Gastroesophageal sphincter (tissue), 4 donors: ENCODE measurements at regions not wholly inside any gene's neighbourhood (a gene's known extent, or its start where the extent isn't known, plus 50 kb on each side); places are given as distances from the start of the nearest gene placed in this dataset.
"Not testable (repeated sequence)": the region's sequence is repeated elsewhere in the genome, so short reads cannot be mapped to it uniquely, and the experiment has no call there.

Experiments
- ATAC-seq: fragments of 150-250 bp; one replicate; pipeline ENCODE4 v1.9.1; 2016; ENCODE audit warnings: mild to moderate bottlenecking, moderate library complexity
- H3K27ac ChIP-seq, 4 donors: fragments of 200-600 bp; sonication (generic) in 3 of 4; 1 replicate in 3 of 4; 2 replicates in 1 of 4; pipeline ENCODE4 v1.5.1; 2016 to 2019
- H3K27me3 ChIP-seq: fragments of 200-600 bp; sonication (generic); one replicate; pipeline ENCODE4 v1.5.1; 2019
- H3K36me3 ChIP-seq, 2 donors: fragments of 200-600 bp; sonication (generic); one replicate each; pipeline ENCODE4 v1.5.1; 2019; ENCODE audit warnings: control low read depth in 1 of 2
- H3K4me1 ChIP-seq, 3 donors: fragments of 200-600 bp; sonication (generic); 1 replicate in 2 of 3; 2 replicates in 1 of 3; pipeline ENCODE4 v1.5.1; 2016 to 2019; ENCODE audit warnings: control low read depth in 2 of 3
- H3K4me3 ChIP-seq, 2 donors: fragments of 200-600 bp; sonication (generic); one replicate each; pipeline ENCODE4 v1.5.1; 2019; ENCODE audit warnings: mild to moderate bottlenecking in 1 of 2, moderate library complexity in 1 of 2
- H3K9me3 ChIP-seq, 3 donors: fragments of 200-600 bp; sonication (generic); one replicate each; pipeline ENCODE4 v1.5.1; 2017 to 2019; ENCODE audit warnings: control low read depth in 2 of 3
- EP300 ChIP-seq: sonication (generic); formaldehyde crosslinking; IDR thresholded peaks from one replicate; pipeline ENCODE4 v1.6.1; 2017; ENCODE audit warnings: antibody characterized with exemption, mild to moderate bottlenecking
- POLR2A ChIP-seq, 2 donors: fragments of 450-650 bp; IDR thresholded peaks; one replicate each; pipeline ENCODE4 v1.6.1; 2017; ENCODE audit warnings: antibody characterized with exemption in 2 of 2, mild to moderate bottlenecking in 2 of 2, moderate library complexity in 1 of 2
- POLR2AphosphoS5 ChIP-seq: sonication (generic); formaldehyde crosslinking; IDR thresholded peaks from one replicate; pipeline ENCODE4 v1.6.1; 2017; ENCODE audit warnings: antibody characterized with exemption
- WGBS, 2 donors: methylation state at CpG; one replicate each; pipeline ENCODE4 v1.1.5; 2018; ENCODE audit warnings: low coverage in 1 of 2; 5-methylcytosine and 5-hydroxymethylcytosine counted together
- TF ChIP-seq, protein P1 (sequence below), 4 experiments: fragments of 200-600 bp in 2 of 4; fragments of 450-650 bp in 2 of 4; sonication (generic) in 1 of 4; IDR thresholded peaks; one replicate each; pipeline ENCODE4 v1.5.1; 2017 to 2019; ENCODE audit warnings: antibody characterized with exemption in 4 of 4, mild to moderate bottlenecking in 2 of 4, moderate library complexity in 2 of 4

DNA sequence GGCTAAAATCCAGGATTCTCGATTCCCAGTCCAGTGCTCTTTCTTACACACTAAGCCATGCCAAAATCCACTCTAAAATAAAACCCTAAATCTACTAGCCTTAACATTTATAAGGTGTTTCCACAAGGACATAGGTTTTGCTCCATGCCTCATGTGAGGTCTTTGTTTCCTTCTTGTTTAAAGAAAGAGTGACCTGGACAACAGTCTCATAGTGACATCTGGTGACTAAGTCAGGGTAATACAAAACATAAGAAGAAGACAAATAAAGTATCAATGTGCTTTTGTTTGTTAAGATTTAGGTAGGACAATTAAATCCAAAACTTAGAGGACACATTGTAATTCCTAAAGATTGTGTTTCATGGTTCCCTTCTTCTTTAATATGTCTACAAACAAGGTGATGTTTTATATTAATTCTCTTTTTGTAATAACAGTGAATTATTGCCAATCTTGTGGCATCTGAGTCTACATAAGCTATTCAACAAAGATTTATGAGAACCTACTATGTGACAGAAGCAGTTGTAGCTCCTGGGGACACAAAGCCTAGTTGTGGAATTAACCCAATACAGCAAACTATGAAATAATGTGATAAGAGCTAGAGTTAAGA lies 93.0 kb upstream of the TRIM77 start:
- H3K27me3 ChIP-seq, H3K4me1 ChIP-seq, H3K36me3 ChIP-seq, H3K9me3 ChIP-seq, H3K27ac ChIP-seq, H3K4me3 ChIP-seq, ATAC-seq: not testable (repeated sequence)
- TF ChIP-seq, protein P1, sequence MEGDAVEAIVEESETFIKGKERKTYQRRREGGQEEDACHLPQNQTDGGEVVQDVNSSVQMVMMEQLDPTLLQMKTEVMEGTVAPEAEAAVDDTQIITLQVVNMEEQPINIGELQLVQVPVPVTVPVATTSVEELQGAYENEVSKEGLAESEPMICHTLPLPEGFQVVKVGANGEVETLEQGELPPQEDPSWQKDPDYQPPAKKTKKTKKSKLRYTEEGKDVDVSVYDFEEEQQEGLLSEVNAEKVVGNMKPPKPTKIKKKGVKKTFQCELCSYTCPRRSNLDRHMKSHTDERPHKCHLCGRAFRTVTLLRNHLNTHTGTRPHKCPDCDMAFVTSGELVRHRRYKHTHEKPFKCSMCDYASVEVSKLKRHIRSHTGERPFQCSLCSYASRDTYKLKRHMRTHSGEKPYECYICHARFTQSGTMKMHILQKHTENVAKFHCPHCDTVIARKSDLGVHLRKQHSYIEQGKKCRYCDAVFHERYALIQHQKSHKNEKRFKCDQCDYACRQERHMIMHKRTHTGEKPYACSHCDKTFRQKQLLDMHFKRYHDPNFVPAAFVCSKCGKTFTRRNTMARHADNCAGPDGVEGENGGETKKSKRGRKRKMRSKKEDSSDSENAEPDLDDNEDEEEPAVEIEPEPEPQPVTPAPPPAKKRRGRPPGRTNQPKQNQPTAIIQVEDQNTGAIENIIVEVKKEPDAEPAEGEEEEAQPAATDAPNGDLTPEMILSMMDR (IDR thresholded peaks at IDR 0.05) = peak in 3 of 4 experiments; percentile 23 to 47 (median 36)
- WGBS, 2 donors = 29% methylated on average over 1 of the region's 1 CpG; no CpG with 5 or more reads in 1 of the 2 donors

DNA sequence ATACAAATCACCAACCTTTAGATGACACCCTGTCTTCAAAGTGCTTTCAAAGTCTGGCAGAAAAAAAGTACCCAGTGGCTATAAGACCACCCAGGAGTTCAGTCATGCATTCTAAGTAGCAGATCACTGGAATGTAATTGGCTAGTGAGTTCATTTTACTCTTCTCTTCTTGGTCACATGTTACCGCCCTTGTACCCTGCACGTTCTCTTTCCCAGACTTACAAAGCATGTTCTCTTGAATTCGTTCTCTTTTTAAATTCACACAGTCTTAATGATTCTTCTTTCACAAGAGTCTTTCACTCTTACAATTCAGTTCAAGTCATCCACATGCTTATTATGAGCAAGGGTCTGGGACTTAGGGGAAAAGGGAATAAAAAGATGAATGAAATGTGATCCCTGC lies 89.4 kb upstream of the TRIM77 start:
- H3K27ac ChIP-seq, H3K4me1 ChIP-seq, H3K36me3 ChIP-seq, H3K9me3 ChIP-seq, ATAC-seq, H3K4me3 ChIP-seq, H3K27me3 ChIP-seq: not testable (repeated sequence)
- 65 to 81% methylated on average over 3 of the region's 3 CpGs for WGBS, 2 donors

DNA sequence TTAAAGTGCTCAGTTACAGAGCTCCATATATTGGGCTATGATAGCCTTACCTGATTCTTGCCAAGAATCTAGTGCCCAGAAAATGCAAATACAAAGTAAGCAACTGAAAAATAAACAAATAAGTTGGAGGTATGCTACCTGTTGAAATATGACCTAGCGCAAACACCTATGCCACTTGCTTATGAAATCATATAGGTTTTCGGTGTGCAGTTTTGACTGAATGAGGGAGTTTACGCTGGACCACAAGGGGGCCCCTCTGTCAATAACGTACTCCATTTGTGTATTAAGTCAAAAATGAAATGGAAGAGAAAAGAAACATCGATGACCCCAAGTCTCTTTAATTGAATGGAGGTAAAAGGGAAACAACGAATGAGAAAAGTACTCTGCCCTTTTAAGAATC lies 84.9 kb upstream of the TRIM77 start:
- H3K4me3 ChIP-seq = no peak overlapping the region
- H3K36me3 ChIP-seq = no peaks in the 10 kb centered on the region
- H3K9me3 ChIP-seq = no peaks in the 10 kb centered on the region
- 82 to 86% methylated on average over 6 of the region's 6 CpGs for WGBS, 2 donors
- TF ChIP-seq EP300 = no peak
- TF ChIP-seq POLR2A (IDR thresholded peaks at IDR 0.05) = no peak
- TF ChIP-seq POLR2AphosphoS5 = no peak
- TF ChIP-seq, protein P1 (IDR thresholded peaks at IDR 0.05) = no peak
- no peaks in the 10 kb centered on the region for H3K27me3 ChIP-seq
- no peak overlapping the region for H3K27ac ChIP-seq
- H3K4me1 ChIP-seq = no peaks in the 10 kb centered on the region
- no peak for ATAC-seq

DNA sequence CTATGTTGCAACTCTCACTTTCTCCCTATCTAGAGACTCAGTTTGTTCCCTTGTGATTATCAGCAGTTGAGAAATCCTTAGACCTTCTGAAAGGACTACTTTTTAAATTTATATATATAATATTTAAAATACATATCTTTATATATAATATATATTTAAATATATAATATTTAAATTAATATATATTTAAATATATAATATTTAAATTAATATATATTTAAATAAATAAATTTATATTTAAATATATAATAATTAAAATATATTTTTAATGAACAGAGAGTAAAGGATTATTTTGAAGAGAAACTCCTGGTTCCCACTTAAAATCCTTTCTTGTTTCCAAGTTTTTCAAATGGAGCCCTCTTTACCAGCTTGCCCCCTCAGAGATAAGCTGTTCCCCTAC lies 83.7 kb upstream of the TRIM77 start:
- no peaks in the 10 kb centered on the region for H3K27me3 ChIP-seq
- H3K4me3 ChIP-seq = no peak overlapping the region
- H3K4me1 ChIP-seq = no peaks in the 10 kb centered on the region
- H3K9me3 ChIP-seq = no peaks in the 10 kb centered on the region
- TF ChIP-seq EP300 (no peak), POLR2A (IDR thresholded peaks at IDR 0.05) (no peak), POLR2AphosphoS5 (no peak)
- TF ChIP-seq, protein P1 (IDR thresholded peaks at IDR 0.05) = no peak
- ATAC-seq = no peak
- no peak overlapping the region for H3K27ac ChIP-seq
- no peaks in the 10 kb centered on the region for H3K36me3 ChIP-seq

DNA sequence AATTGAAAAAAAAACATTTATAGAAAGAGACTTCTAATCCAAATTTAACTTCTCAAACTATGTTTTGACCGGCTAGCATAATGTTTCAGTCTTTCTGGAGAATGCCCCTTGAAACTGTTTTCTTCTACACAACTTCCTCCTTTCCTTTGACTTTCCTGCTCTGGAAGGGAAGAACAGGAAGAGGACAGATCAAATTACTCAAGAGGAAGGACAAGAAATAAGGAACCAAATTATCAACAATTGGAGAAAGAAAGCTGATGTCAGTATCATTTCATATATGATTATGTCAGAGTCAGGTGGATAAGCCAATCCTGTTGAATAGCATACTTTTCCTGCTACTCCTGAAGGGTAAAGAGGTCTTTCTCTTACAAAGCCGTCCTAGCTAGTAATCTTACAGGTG lies 83.2 kb upstream of the TRIM77 start:
- WGBS, 2 donors = 81 to 90% methylated on average over 2 of the region's 2 CpGs
- H3K4me3 ChIP-seq, ATAC-seq, H3K27me3 ChIP-seq, H3K9me3 ChIP-seq, H3K4me1 ChIP-seq, H3K36me3 ChIP-seq, H3K27ac ChIP-seq: not testable (repeated sequence)

DNA sequence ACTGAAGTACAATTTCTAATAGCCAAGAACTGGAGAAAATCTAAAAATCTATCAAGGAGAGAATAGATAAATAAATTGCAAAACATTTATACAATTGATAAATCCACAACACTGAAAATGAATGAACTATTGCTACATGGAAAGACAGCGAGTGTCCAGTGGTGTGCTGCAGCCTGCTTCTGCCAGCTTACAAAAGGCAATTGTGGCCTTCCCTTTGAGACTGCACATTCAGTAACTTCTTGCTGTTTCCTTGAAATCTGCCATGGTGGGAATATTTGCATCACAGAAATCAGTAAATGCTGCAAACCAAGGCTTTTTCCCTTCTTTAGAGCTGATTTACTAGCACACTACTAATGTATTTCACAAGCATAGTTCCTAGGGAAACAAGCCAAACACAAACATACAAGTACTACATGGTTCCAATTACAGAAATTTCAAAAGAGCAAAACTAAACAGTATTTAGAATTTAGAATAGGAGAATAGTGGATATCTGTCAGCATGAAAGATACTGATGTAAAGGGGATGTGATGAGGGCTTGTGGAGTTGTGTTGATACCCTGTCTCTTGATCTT lies 76.9 kb upstream of the TRIM77 start:
- Histone ChIP-seq H3K36me3 (no peaks in the 10 kb centered on the region), H3K27ac (no peak overlapping the region), H3K27me3 (no peaks in the 10 kb centered on the region), H3K9me3 (no peaks in the 10 kb centered on the region), H3K4me3 (no peak overlapping the region), H3K4me1 (no peaks in the 10 kb centered on the region)
- TF ChIP-seq EP300 (no peak), POLR2A (IDR thresholded peaks at IDR 0.05) (no peak), POLR2AphosphoS5 (no peak)
- TF ChIP-seq, protein P1 (IDR thresholded peaks at IDR 0.05) = no peak
- 63 to 78% methylated on average over 1 of the region's 1 CpG for WGBS, 2 donors
- no peak for ATAC-seq

DNA sequence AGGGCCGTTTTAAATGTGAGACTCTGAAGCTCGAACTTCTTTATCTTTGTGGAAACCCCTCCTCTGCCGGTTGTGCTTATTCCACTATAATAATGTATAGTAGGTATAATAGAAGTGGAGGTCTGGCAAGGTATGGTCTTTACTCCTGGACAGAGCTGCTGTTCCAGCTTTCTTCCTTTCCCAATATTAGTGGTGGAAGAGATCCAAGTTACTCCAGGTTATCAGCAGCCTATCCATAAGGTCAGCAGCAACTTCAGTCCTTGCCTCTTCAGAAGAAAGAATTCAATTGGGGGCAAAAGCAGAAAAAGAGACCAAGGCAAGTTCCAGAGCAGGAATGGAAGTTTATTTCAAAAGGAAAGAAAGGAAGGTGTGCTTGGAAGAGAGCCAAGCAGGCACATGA lies 69.3 kb upstream of the TRIM77 start:
- ATAC-seq = not testable (repeated sequence)
- 60 to 67% methylated on average over 1 to 3 of the region's 3 CpGs for WGBS, 2 donors

DNA sequence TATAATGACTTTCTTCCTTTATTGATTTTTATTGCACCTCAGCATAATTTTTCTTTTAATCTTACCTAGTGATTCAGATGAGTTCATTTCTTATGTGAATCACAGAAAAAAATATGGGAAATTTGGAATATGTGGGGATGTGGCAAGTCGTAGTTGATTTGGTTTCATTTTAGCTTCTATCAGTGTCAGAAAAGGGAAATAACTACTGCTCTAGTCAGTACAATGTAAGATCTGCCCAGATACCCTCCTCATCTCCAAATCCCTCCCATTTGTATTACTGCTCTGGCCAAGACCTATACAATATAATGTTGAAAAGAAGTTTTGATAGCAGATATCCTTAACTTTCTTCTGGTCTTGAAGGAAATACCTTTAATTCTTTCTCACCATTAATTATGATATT lies 61.9 kb upstream of the TRIM77 start:
- not testable (repeated sequence) for H3K4me3 ChIP-seq, H3K27me3 ChIP-seq, H3K27ac ChIP-seq, H3K9me3 ChIP-seq, H3K36me3 ChIP-seq, ATAC-seq, H3K4me1 ChIP-seq
- WGBS, 2 donors = 70 to 100% methylated on average over 1 of the region's 1 CpG

More for the DNA sequence above, 69.3 kb upstream of the TRIM77 start:
- H3K27ac ChIP-seq, H3K4me1 ChIP-seq, H3K9me3 ChIP-seq, H3K4me3 ChIP-seq, H3K27me3 ChIP-seq, H3K36me3 ChIP-seq: not testable (repeated sequence)

DNA sequence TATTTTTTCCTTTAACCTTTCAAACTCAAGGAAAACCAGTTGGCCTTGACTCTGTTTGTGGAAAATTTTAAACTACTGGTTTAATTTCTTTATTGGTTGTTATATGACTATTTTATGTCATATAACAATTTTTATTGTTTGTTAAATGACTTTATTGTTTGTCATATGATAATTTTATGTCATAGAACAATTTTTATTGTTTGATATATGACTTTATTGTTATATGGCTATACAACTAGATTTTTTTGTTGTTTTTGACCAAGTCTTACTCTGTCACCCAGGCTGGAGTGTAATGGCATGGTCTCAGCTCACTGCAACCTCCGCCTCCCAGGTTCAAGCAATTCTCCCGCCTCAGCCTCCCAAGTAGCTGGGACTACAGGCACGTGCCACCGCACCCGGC lies 61.1 kb upstream of the TRIM77 start:
- WGBS, 2 donors = no CpG with 5 or more reads among the region's 5 CpGs
- H3K27me3 ChIP-seq, H3K4me3 ChIP-seq, H3K27ac ChIP-seq, H3K36me3 ChIP-seq, H3K4me1 ChIP-seq, H3K9me3 ChIP-seq, ATAC-seq: not testable (repeated sequence)
